ENCODE measurements at regions not wholly inside any gene's neighbourhood (a gene's known extent, or its start where the extent isn't known, plus 50 kb on each side); places are given as distances from the start of the nearest gene placed in this dataset.

DNA sequence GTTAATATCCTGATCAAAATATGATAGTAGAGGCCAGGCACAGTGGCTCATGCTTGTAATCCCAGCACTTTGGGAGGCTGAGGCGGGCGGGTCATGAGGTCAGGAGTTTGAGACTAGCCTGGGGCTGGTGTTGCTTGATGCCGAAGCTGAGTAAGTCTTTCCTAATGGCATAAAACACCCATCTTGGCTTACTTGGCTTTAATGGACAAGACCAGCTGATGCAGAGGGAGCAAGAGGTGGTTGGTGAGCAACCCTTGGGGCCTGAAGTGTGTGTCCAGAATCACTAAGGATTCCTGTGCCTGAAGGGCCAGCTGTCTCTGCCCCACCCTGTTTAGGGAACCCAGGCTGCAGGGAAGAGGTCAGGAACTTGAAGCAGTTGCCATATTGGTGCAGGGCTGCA, 217.2 kb downstream of the ARL4C start:
- Histone ChIP-seq H3K79me2 (ENCODE audit: insufficient read depth, low read length) (no peaks in the 10 kb centered on the region), H3K9me3 (ENCODE audit: low read length) (no peaks in the 10 kb centered on the region), H3K27me3 (ENCODE audit: control insufficient read depth in 1 of 2, insufficient read depth in 2 of 2, low read length in 2 of 2) (peaks cover 0 to 8% of the 10 kb centered on the region in 2 experiments; a peak in 1 of 5 replicates), H2AFZ (ENCODE audit: low read length) (no peak overlapping the region), H3K36me3 (replicated peaks in 1 of 2; ENCODE audit: control insufficient read depth in 1 of 2, insufficient read depth in 2 of 2, low read length in 2 of 2) (no peaks in the 10 kb centered on the region), H3K4me1 (ENCODE audit: insufficient read depth, low read length) (no peaks in the 10 kb centered on the region), H3K4me2 (ENCODE audit: low read depth, low read length) (no peak overlapping the region), H4K20me1 (ENCODE audit: insufficient read depth, low read length) (no peaks in the 10 kb centered on the region), H3K9ac (ENCODE audit: insufficient read depth, low read depth, low read length) (no peak overlapping the region), H3K4me3 (replicated peaks in 1 of 3; ENCODE audit: insufficient read depth in 1 of 3, low read depth in 2 of 3, low read length in 3 of 3) (no peak overlapping the region), H3K27ac (ENCODE audit: extremely low read length, insufficient read depth, low read length) (no peak overlapping the region)
- FAIRE-seq (no peak), ATAC-seq (no peak), DNase-seq (ENCODE audit: low spot score) (no peak)
- POLR2A ChIA-PET = no interaction called here
- CTCF ChIA-PET (ENCODE audit: low intra/inter-chr PET ratio, low total read pairs) = no interaction called here
- intact Hi-C loops (cut with micrococcal nuclease; ENCODE audit: unreplicated experiment) (no loop called here), in situ Hi-C loops (cut with HindIII; ENCODE audit: extremely low pct_ligation_motif_present, low pct_unique_long_range_greater_than_20kb) (loop anchor here (10.0 kb wide), 1 partner anchor 835 kb away; no protein-coding TSS in a partner anchor)
- BruUV-seq (replicated peaks) = no TSS peak
- TF ChIP-seq NAIF1 (CRISPR knock-in tag; IDR thresholded peaks at IDR 0.05; ENCODE audit: borderline replicate concordance) (no peak), ZBTB1 (CRISPR knock-in tag; IDR thresholded peaks at IDR 0.05; ENCODE audit: borderline replicate concordance) (no peak), NR2F2 (IDR thresholded peaks at IDR 0.05; ENCODE audit: borderline replicate concordance, low read depth) (no peak), TERF1 (CRISPR knock-in tag; IDR thresholded peaks at IDR 0.05) (no peak), HOXA3 (CRISPR knock-in tag; IDR thresholded peaks at IDR 0.05) (no peak), U2AF2 (IDR thresholded peaks at IDR 0.05; ENCODE audit: low read depth, low read length) (no peak), CC2D1A (CRISPR knock-in tag; IDR thresholded peaks at IDR 0.05) (no peak)
- TF ChIP-seq, protein P1, sequence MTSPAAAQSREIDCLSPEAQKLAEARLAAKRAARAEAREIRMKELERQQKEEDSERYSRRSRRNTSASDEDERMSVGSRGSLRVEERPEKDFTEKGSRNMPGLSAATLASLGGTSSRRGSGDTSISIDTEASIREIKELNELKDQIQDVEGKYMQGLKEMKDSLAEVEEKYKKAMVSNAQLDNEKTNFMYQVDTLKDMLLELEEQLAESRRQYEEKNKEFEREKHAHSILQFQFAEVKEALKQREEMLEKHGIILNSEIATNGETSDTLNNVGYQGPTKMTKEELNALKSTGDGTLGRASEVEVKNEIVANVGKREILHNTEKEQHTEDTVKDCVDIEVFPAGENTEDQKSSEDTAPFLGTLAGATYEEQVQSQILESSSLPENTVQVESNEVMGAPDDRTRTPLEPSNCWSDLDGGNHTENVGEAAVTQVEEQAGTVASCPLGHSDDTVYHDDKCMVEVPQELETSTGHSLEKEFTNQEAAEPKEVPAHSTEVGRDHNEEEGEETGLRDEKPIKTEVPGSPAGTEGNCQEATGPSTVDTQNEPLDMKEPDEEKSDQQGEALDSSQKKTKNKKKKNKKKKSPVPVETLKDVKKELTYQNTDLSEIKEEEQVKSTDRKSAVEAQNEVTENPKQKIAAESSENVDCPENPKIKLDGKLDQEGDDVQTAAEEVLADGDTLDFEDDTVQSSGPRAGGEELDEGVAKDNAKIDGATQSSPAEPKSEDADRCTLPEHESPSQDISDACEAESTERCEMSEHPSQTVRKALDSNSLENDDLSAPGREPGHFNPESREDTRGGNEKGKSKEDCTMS (CRISPR knock-in tag; conservative IDR thresholded peaks at IDR 0.05) = no peak
- TF ChIP-seq, protein P2, sequence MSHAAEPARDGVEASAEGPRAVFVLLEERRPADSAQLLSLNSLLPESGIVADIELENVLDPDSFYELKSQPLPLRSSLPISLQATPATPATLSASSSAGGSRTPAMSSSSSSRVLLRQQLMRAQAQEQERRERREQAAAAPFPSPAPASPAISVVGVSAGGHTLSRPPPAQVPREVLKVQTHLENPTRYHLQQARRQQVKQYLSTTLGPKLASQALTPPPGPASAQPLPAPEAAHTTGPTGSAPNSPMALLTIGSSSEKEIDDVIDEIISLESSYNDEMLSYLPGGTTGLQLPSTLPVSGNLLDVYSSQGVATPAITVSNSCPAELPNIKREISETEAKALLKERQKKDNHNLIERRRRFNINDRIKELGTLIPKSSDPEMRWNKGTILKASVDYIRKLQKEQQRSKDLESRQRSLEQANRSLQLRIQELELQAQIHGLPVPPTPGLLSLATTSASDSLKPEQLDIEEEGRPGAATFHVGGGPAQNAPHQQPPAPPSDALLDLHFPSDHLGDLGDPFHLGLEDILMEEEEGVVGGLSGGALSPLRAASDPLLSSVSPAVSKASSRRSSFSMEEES (CRISPR knock-in tag; IDR thresholded peaks at IDR 0.05) = no peak
- 32% methylated on average over 3 of the region's 3 CpGs for WGBS (ENCODE audit: low lambda C conversion rate)

Data from HepG2 (cell line).